GM12891 (cell line): ENCODE measurements at regions not wholly inside any gene's neighbourhood (a gene's known extent, or its start where the extent isn't known, plus 50 kb on each side); places are given as distances from the start of the nearest gene placed in this dataset.

ENCODE experiments used
- PAX5 ChIP-seq: IDR thresholded peaks from 2 replicates; pipeline ENCODE4 v1.6.1; 2011; ENCODE audit warnings: low read length, moderate library complexity, mild to moderate bottlenecking; ENCODE audit not compliant: insufficient read depth, severe bottlenecking
- POLR2A ChIP-seq: IDR thresholded peaks from 2 replicates; pipeline ENCODE4 v1.6.1; 2011; ENCODE audit warnings: low read depth, low read length, control low read depth
- POLR2AphosphoS5 ChIP-seq: IDR thresholded peaks from 2 replicates; pipeline ENCODE4 v1.6.1; 2011; ENCODE audit warnings: low read depth, low read length, control low read depth
- SPI1 ChIP-seq: IDR thresholded peaks from 2 replicates; pipeline ENCODE4 v1.6.1; 2011; ENCODE audit warnings: low read depth, low read length, control low read depth
- TAF1 ChIP-seq: IDR thresholded peaks from 2 replicates; pipeline ENCODE4 v1.6.1; 2011; ENCODE audit warnings: low read depth, low read length, control low read depth

- TF ChIP-seq TAF1: no peak
- TF ChIP-seq POLR2AphosphoS5: no peak
- no peak for TF ChIP-seq POLR2A
- TF ChIP-seq SPI1: no peak
- TF ChIP-seq PAX5: no peak
Measured at GRCh38 chr12:74193191-74193590, 344.4 kb upstream of the ATXN7L3B start.
